C1 segment of cervical spinal cord (tissue), 14 donors: ENCODE measurements at regions not wholly inside any gene's neighbourhood (a gene's known extent, or its start where the extent isn't known, plus 50 kb on each side); places are given as distances from the start of the nearest gene placed in this dataset.
A peak's percentile ranks its signal among the peaks of the same experiment; 100 is the strongest.
"Not testable (repeated sequence)": the region's sequence is repeated elsewhere in the genome, so short reads cannot be mapped to it uniquely, and the experiment has no call there.

Source experiments
- DNase-seq, 14 donors: peaks; one replicate each; lab custom pipeline; 2025; lab: John Stamatoyannopoulos, UW

GRCh38 chr1:219433496-219434131 is 179.3 kb downstream of the ZC3H11B start:
- peak in 3 of 14 donors; percentile 1 to 2 (median 2) for DNase-seq

GRCh38 chr1:219433001-219433400 is 179.9 kb downstream of the ZC3H11B start:
- no peak for DNase-seq

- DNase-seq = no peak
Observed at GRCh38 chr1:219432191-219432606, 180.7 kb downstream of the ZC3H11B start.

GRCh38 chr1:219430419-219430818 is 182.5 kb downstream of the ZC3H11B start:
- no peak for DNase-seq

- no peak for DNase-seq
Observed at GRCh38 chr1:219428651-219429050, 184.3 kb downstream of the ZC3H11B start.

GRCh38 chr1:219427989-219428388 is 184.9 kb downstream of the ZC3H11B start:
- DNase-seq = no peak

- DNase-seq = no peak
Observed at GRCh38 chr1:219427403-219427802, 185.5 kb downstream of the ZC3H11B start.

GRCh38 chr1:219422811-219423598 is 189.9 kb downstream of the ZC3H11B start:
- DNase-seq = no peak

GRCh38 chr1:219420913-219421312 is 192.0 kb downstream of the ZC3H11B start:
- DNase-seq = no peak

- no peak for DNase-seq
Observed at GRCh38 chr1:219419860-219420259, 193.0 kb downstream of the ZC3H11B start.

- no peak for DNase-seq
Observed at GRCh38 chr1:219419065-219419464, 193.8 kb downstream of the ZC3H11B start.

GRCh38 chr1:219417610-219418009 is 195.3 kb downstream of the ZC3H11B start:
- peak in 2 of 14 donors; percentile 3 to 30 for DNase-seq

- DNase-seq = peak in 4 of 14 donors; percentile 11 to 43 (median 18)
Observed at GRCh38 chr1:219416598-219417238, 196.2 kb downstream of the ZC3H11B start.

- DNase-seq = no peak
Observed at GRCh38 chr1:219415915-219416314, 197.0 kb downstream of the ZC3H11B start.

- no peak for DNase-seq
Observed at GRCh38 chr1:219415433-219415832, 197.5 kb downstream of the ZC3H11B start.

- DNase-seq = no peak
Observed at GRCh38 chr1:219414250-219414649, 198.7 kb downstream of the ZC3H11B start.

GRCh38 chr1:219413536-219413935 is 199.4 kb downstream of the ZC3H11B start:
- no peak for DNase-seq

- DNase-seq = no peak
Observed at GRCh38 chr1:219412772-219413171, 200.1 kb downstream of the ZC3H11B start.

- DNase-seq = not testable (repeated sequence)
Observed at GRCh38 chr1:219410721-219411120, 202.2 kb downstream of the ZC3H11B start.

GRCh38 chr1:219405531-219406331 is 207.2 kb downstream of the ZC3H11B start:
- DNase-seq = no peak

GRCh38 chr1:219404629-219405028 is 208.3 kb downstream of the ZC3H11B start:
- DNase-seq = no peak

GRCh38 chr1:219402925-219403324 is 210.0 kb downstream of the ZC3H11B start:
- DNase-seq = no peak
